ENCODE measurements at regions not wholly inside any gene's neighbourhood (a gene's known extent, or its start where the extent isn't known, plus 50 kb on each side); places are given as distances from the start of the nearest gene placed in this dataset.

GRCh38 chr15:57832183-57832582 is 125.7 kb downstream of the POLR2M start:
- TF ChIP-seq CTCF (conservative IDR thresholded peaks at IDR 0.05 in 1 of 2, IDR thresholded peaks at IDR 0.05 in 1 of 2; ENCODE audit: extremely low read depth in 1 of 2, insufficient read depth in 1 of 2, low read depth in 1 of 2, low read length in 2 of 2) (no peak), EZH2 (IDR thresholded peaks at IDR 0.05; ENCODE audit: borderline replicate concordance, low read length) (no peak)
